ENCODE measurements at regions not wholly inside any gene's neighbourhood (a gene's known extent, or its start where the extent isn't known, plus 50 kb on each side); places are given as distances from the start of the nearest gene placed in this dataset.
"Not testable (repeated sequence)": the region's sequence is repeated elsewhere in the genome, so short reads cannot be mapped to it uniquely, and the experiment has no call there.

- DNase-seq = no peak
These were observed 136.8 kb upstream of the CES5A start for GRCh38 chr16:56011808-56012481.

DNA sequence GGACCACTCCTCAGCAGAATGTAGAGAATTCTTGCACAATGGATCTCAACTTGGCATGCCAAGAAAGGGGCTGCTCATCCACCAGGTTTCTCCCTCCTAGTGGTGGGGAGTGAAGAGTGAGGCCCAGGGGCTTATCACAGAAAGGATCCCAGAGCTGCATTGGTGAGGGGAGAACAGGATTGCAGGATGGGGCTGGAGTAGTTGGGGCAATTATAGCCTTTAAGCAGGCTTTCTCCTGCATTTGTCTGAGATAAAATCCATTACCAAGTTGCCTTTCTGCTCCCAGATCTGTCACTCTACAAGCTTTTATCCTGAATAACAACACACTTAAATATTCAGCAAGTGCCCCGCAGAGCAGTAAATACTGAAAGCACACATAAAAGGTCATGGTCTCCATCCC, 130.8 kb upstream of the CES5A start:
- no peak for DNase-seq

- no peak for DNase-seq
These were observed 124.5 kb upstream of the CES5A start for GRCh38 chr16:55999683-56000082.

GRCh38 chr16:55993088-55993487, 117.9 kb upstream of the CES5A start:
- DNase-seq = no peak

DNA sequence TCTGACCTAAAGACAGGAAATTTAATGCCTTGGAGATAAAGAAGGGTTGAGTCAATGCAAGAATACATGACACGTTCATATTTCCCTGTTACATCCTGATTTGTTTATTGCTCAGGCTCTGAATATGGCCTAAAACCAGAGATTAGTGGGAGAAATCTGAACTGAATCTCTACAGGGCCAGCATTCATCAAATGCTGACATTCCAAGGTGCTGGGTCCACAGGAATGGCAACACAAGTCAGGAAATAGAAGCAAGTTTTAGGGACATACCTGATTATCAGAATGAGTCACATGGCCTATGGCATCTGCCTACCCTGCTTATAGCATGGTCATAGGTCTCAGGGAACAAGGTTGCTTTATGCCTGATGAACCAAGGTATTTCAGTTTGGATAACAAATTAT, 117.4 kb upstream of the CES5A start:
- no peak for DNase-seq

- no peak for DNase-seq
These were observed 116.7 kb upstream of the CES5A start for GRCh38 chr16:55991843-55992242.

- no peak for DNase-seq
These were observed 114.4 kb upstream of the CES5A start for GRCh38 chr16:55989569-55989907.

DNA sequence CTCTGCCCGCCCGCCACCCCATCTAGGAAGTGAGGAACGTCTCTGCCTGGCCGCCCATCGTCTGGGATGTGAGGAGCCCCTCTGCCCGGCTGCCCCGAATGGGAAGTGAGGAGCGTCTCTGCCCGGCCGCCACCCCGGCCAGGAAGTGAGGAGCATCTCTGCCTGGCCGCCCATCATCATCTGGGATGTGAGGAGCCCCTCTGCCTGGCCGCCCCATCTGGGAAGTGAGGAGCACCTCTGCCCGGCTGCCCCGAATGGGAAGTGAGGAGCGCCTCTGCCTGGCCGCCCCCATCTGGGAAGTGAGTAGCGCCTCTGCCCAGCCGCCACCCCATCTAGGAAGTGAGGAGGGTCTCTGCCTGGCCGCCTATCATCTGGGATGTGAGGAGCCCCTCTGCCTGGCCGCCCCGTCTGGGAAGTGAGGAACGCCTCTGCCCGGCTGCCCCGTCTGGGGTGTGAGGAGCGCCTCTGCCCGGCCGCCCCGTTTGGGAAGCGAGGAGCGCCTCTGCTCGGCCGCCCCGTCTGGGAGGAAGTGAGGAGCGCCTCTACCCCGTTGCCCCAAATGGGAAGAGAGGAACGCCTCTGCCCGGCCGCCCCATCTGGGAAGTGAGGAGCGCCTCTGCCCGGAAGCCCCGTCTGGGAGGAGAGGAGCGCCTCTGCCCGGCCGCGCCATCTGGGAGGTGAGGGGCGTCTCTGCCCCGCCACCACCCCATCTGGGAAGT, 113.8 kb upstream of the CES5A start:
- DNase-seq = not testable (repeated sequence)

DNA sequence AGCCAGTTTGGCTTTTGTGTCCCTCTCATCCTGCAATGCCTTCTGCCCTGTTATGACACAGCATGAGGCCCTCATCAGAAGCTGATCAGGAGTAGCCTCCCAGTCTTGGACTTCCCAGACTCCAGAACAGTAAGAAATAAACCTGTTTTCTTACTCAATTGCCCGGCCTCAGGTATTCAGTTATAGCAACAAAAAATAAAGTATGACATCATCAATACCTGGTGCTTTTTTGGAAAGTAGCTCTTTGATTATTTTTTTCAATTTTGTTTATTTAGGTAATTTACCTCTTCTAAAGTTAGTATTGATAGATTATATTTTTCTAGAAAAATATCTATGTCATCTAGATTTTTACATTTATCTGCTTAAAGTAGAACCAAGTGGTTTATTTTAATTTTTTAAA, 112.8 kb upstream of the CES5A start:
- DNase-seq = no peak

GRCh38 chr16:55982597-55982996, 107.4 kb upstream of the CES5A start:
- DNase-seq = no peak

GRCh38 chr16:55981557-55981956, 106.4 kb upstream of the CES5A start:
- no peak for DNase-seq

- no peak for DNase-seq
These were observed 101.6 kb upstream of the CES5A start for GRCh38 chr16:55976815-55977214.

DNA sequence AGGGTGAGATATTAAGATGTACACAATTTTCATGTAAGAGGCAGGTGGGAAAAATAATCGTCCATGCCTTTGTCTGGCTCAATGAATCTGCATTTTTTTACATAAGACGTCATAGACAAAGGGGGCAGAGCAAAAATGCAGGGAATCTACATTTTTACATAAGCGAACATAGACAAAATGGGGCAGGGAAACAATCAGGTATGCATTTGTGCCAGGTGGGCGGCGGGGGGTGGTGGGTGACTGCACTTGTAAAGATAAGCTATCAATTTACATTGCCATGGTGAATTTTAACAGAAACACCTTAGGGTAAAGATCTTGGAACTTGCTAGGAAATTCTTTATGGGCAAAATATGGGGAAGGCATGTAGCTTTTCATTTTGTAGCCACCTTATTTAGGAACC, 96.3 kb upstream of the CES5A start:
- DNase-seq = no peak

DNA sequence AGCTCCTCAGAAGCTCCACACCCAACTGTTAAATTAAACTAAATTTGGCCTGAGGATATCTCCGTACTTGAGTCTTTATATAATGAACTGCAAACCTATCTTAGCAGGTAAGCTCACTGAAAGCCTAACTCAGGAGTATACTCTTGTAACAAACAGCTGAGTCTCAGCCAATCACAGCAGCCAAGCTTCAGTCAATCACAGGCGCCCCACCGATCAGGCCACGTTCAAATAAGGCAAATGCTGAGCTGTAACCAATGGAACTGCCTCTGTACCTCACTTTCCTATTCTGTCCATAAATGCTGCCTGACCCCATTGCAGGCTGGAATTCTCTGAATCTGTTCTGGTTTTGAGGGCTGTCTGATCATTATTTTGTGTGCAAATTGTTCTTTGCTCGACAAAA, 93.0 kb upstream of the CES5A start:
- no peak for DNase-seq

DNA sequence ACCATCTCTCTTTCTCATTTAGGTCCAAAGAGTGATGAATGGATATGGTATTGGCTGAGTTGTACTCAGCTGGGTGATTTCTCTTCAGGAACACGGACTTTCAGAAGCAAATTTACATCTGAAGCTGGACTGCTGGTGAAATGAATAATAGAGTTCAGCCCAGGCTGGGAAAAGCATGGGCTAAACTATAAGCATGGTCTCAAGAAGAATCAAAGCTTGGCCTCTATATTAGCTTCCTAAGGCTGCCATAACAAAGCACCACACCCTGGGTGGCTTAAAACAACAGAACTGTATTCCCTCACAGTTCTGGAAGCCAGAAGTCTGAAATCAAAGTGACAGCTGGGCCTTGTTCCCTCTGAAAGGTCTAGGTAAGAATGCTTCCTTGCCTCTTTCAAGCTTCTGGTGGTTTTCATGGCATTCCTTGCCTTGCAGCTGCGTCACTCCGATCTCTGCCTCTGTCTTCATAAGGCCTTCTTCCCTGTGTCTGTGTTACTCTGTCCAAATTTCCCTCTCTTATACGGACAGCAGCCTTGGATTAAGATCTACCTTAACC, 89.8 kb upstream of the CES5A start:
- no peak for DNase-seq

DNA sequence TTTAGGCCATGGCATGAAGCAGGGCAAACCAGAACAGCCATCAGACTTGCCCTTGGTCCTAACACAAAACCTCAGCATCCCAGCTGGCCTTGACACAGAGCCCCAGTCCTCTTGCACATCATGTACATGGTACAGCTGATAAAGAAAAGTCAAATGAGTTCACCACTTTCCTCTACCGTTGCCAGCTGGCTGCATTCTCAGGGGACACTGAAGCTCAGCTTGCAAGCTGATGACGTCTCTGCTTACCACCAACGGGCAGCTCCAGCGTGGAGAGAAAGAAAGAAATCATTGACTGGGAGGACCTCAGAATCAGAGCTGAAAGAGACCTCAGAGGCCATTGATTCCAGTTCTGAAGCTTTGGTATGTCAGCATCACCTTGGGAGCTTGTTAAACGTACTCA, 80.7 kb upstream of the CES5A start:
- DNase-seq = no peak

- DNase-seq = no peak
These were observed 80.3 kb upstream of the CES5A start for GRCh38 chr16:55955424-55955823.

DNA sequence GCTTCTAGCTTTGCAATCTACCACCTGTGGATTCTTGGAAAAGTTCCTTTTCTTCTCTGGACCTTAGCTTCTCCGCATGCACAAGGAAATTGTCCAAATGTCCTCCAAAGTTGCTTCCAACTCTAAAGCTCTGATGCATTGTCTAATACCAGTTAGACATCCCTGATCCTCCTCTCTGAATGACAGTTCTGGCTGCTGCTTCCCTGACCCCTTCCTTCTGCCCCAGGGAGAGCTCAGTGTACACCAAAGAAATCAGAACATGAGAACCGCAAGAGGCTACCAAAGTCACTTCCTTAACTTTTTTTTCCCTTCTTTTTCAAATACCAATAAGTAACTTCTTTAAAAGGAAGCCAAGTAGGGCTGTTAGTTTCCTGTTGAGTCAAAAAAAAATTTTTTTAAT, 79.7 kb upstream of the CES5A start:
- DNase-seq = no peak

GRCh38 chr16:55949518-55949917, 74.3 kb upstream of the CES5A start:
- DNase-seq = no peak

DNA sequence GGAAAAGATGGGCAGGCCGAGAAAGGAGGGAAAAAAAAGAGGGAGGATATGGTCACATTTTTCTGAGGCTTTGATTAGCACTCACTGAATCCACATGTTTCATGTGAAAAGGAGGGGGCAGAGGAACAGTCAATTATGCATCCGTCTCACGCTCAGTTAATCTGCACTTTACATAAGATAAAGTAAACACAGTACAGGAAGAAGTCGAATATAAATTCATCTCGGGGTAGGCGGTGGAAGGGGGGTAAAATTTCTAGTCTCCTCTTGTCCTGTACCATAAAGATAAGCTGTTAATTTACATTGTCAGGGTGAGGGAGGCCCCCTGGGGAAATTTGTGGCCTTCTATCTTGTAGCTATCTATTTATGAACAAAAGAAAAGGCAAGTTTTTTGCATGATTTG, 73.1 kb upstream of the CES5A start:
- no peak for DNase-seq

DNA sequence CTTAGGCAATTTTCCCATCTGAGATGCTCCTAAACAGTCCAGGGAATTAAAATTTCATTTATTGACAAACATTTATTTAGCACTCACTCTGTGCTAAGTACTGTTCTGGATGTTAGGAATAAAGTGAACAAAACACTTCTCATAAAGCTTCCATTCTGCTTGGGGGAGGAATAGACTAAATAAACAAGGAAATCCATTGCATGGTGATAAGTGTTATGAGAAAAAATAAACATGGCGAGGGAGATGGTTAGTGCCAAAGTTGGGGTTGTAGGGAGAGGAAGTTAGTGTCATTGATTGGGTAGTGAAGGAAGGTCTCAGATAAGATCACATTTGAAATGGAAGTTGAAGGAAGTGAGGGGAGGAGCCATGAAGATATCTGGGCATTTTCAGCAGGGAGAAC, 72.2 kb upstream of the CES5A start:
- no peak for DNase-seq

GRCh38 chr16:55944377-55944802, 69.2 kb upstream of the CES5A start:
- DNase-seq = no peak

DNA sequence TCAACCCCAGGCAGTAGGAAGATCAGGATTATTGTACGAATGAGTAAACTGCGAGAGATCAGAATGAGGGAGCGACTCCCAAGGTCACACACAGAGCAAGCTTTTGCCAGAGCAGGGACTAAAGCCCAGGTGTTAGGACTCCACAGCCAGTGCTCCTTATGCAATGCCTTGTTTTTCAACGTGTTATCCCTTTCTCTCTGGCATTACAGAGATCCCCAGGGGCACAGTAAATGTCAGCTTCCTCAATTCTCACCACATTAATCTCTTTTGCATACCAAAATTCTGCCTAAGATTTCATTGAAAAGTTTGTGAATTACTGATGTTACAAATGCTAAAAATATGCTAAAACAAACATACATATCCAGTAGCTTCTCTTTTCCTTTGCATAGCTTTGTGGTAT, 68.1 kb upstream of the CES5A start:
- DNase-seq = no peak

DNA sequence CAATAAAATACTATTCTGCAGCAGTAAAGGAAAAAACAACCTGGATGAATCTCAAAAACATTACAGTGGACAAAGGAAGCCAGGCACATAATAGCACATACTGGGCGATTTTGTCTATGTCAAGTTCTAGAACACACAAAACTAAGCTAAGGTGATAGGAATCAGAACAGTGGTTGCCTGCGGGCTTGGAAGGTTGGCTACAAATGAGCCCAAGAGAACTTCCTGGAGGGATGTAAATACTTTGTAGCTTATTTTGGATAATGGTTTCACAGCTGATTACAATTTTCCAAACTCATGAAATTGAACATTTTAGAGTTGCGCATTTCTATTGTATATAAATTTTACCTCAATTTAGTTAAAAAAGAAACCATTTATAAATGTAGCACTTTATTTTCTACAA, 67.6 kb upstream of the CES5A start:
- no peak for DNase-seq

- DNase-seq = no peak
These were observed 66.4 kb upstream of the CES5A start for GRCh38 chr16:55941552-55941951.

All from NK-92 treated with Interleukin-12 subunit alpha and Interleukin-12 subunit beta, amount 100 ng/mL, for 24 hours (cell line).